BJ (cell line): ENCODE measurements at regions not wholly inside any gene's neighbourhood (a gene's known extent, or its start where the extent isn't known, plus 50 kb on each side); places are given as distances from the start of the nearest gene placed in this dataset.

Experiments
- CTCF ChIA-PET: fragments of 350-600 bp; formaldehyde crosslinking; extraction: SDS; loops from one replicate; lab custom pipeline; 2021; ENCODE audit warnings: antibody characterized with exemption, inconsistent platforms; lab: Yijun Ruan, JAX
- POLR2A ChIA-PET: fragments of 300-600 bp; sonication (Branson Sonifier 250); formaldehyde crosslinking; extraction: SDS; loops from one replicate; lab custom pipeline; 2021; ENCODE audit warnings: antibody characterized with exemption; lab: Charles Lee
- DNase-seq: peaks from one replicate; pipeline ENCODE4 v3.0.0-alpha.2; 2011; ENCODE audit warnings: low read depth
- H3K27me3 ChIP-seq: 2 replicates; pipeline ENCODE4 v1.6.0; 2011; ENCODE audit warnings: low read length; ENCODE audit not compliant: control insufficient read depth, insufficient read depth
- H3K36me3 ChIP-seq: 2 replicates; pipeline ENCODE4 v1.5.1; 2011; ENCODE audit warnings: low read length; ENCODE audit not compliant: control insufficient read depth, insufficient read depth
- H3K4me3 ChIP-seq: 2 replicates; pipeline ENCODE4 v1.5.1; 2011; ENCODE audit warnings: low read depth, mild to moderate bottlenecking, control low read depth, low read length
- TF ChIP-seq, protein P1 (sequence below): IDR thresholded peaks from 2 replicates; pipeline ENCODE4 v1.5.1; 2011; ENCODE audit warnings: low read depth, mild to moderate bottlenecking, control low read depth, inconsistent platforms, low read length, moderate library complexity; ENCODE audit not compliant: insufficient read depth

DNA sequence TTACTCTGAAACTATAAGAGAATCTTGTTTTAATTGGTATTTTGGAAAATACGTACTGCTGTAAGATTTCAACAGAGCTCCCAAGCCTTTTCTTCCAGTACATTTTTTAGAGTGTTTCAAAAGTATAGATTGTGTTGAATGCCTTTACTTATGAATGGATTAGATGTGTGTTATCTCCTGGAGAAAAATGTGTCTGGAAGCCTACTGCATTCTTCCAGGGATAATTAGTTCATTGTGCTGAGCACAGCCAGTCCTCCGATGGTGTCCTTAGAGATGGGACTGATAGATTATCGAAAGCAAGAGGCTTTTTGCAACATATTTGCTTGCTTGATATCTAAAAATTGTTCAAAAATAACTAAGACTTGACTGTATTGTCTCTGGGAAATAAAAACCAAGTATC is 114.2 kb downstream of the PLEKHG1 start:
- ChIA-PET CTCF (interaction anchor here (0.7 kb wide), 1 partner anchor 172 kb away, joined by 3 read pairs; no protein-coding TSS in a partner anchor), POLR2A (no interaction called here)
- Histone ChIP-seq H3K4me3 (no peak overlapping the region), H3K27me3 (no peaks in the 10 kb centered on the region; the same call in 1 of the 2 replicates), H3K36me3 (no peaks in the 10 kb centered on the region)
- no peak for DNase-seq
- TF ChIP-seq, protein P1, sequence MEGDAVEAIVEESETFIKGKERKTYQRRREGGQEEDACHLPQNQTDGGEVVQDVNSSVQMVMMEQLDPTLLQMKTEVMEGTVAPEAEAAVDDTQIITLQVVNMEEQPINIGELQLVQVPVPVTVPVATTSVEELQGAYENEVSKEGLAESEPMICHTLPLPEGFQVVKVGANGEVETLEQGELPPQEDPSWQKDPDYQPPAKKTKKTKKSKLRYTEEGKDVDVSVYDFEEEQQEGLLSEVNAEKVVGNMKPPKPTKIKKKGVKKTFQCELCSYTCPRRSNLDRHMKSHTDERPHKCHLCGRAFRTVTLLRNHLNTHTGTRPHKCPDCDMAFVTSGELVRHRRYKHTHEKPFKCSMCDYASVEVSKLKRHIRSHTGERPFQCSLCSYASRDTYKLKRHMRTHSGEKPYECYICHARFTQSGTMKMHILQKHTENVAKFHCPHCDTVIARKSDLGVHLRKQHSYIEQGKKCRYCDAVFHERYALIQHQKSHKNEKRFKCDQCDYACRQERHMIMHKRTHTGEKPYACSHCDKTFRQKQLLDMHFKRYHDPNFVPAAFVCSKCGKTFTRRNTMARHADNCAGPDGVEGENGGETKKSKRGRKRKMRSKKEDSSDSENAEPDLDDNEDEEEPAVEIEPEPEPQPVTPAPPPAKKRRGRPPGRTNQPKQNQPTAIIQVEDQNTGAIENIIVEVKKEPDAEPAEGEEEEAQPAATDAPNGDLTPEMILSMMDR, result no peak

DNA sequence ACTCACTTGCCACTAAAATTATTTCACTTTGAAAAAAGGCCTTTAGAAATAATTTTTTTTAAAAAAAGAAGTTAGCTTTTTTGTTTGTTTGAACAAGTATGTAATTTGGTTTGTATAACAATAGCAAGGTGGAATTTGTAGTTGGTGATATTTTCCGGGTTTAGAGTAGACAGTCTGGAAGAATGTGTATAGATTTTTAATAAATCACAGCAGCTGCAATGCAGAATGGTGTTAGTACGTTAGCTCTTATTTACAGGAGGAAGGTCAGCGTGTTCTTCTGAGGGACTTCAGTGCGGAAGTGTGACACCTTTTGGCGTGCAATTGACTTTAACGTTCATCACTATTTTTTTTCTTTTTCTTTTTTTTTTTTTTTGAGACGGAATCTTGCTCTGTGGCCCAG is 115.4 kb downstream of the PLEKHG1 start:
- H3K4me3 ChIP-seq, result no peak overlapping the region
- POLR2A ChIA-PET, result no interaction called here
- TF ChIP-seq, protein P1, result no peak
- no peaks in the 10 kb centered on the region for H3K36me3 ChIP-seq
- no peaks in the 10 kb centered on the region; the same call in 1 of the 2 replicates for H3K27me3 ChIP-seq
- no peak for DNase-seq
- CTCF ChIA-PET, result no interaction called here

GRCh38 chr6:150717419-150717818 is 117.7 kb downstream of the PLEKHG1 start:
- no peaks in the 10 kb centered on the region for H3K36me3 ChIP-seq
- ChIA-PET CTCF (no interaction called here), POLR2A (no interaction called here)
- TF ChIP-seq, protein P1, result no peak
- no peak overlapping the region for H3K4me3 ChIP-seq
- DNase-seq, result no peak
- H3K27me3 ChIP-seq, result no peaks in the 10 kb centered on the region; the same call in 1 of the 2 replicates

DNA sequence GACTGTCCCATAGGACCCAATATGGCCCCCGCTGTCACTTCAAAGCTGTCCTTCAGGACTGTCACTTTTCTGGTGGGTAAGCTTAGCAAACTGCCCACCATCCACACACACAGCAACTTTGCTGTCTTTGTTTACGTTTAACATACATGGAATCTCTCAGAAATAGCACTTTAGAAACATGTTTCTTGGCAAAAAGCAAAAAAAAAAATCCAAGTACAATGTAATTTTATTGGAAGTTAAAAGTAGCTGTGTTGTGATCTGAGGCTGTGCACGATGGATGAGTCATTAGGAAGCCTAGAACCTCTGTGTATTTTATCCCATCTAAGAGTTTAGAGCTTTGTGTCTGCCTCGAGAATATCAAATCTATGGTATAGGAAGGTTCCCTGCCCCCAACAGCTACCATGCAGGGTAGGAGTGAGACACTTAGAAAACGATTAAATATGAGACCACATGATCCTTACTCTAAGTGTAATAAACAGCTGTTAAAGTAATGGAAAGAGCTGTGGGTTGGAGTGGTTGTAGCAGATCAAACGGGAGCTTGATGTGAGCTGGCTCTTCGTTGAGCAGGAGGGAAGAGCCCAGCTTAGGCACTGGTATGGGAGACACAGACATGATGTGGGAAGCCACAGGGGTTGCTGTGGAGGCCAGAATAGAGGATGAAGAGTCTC is 119.5 kb downstream of the PLEKHG1 start:
- CTCF ChIA-PET, result no interaction called here
- no peak for DNase-seq
- H3K27me3 ChIP-seq, result peaks cover 1% of the 10 kb centered on the region; the same call in 1 of the 2 replicates
- H3K4me3 ChIP-seq, result no peak overlapping the region
- H3K36me3 ChIP-seq, result no peaks in the 10 kb centered on the region
- TF ChIP-seq, protein P1, result no peak
- POLR2A ChIA-PET, result interaction anchor here (0.6 kb wide), 1 partner anchor 76 kb away, joined by 4 read pairs; no protein-coding TSS in a partner anchor

DNA sequence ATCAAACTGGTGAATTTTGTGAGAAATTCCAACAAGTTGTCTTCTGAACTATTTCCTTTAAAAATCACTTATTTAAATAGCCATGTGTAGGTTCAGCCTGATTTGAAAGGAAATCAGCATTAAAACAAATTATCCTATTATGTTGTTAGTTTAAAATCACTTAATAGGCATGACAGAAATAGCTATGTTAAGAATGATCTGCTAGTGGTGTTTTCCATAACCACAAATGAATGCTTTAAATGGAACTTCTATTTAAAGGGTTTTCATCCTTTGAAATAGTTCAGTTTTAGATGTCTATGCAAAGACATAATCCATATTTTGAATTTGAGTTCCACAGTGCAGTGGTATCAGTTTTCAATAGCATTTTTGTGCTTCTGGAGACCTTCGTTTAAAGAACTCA is 120.1 kb downstream of the PLEKHG1 start:
- no peak for DNase-seq

More for the DNA sequence above, 120.1 kb downstream of the PLEKHG1 start:
- no peaks in the 10 kb centered on the region for H3K36me3 ChIP-seq
- ChIA-PET CTCF (interaction anchor here (1.3 kb wide), 1 partner anchor 301 kb away, joined by 3 read pairs; no protein-coding TSS in a partner anchor), POLR2A (interaction anchor here (0.6 kb wide), 1 partner anchor 75 kb away, joined by 4 read pairs; no protein-coding TSS in a partner anchor)
- H3K27me3 ChIP-seq, result 0 out of 2 replicates have a peak, but pooled peaks cover 1% of the 10 kb centered on the region
- TF ChIP-seq, protein P1, result no peak
- no peak overlapping the region for H3K4me3 ChIP-seq
